Stimulated activated CD4-positive, alpha-beta T cell treated with anti-CD3 and anti-CD28 coated beads, Interleukin-12 subunit alpha, Interleukin-12 subunit beta, amount 100 ng/mL, for 48 hours (primary cell): ENCODE measurements at regions not wholly inside any gene's neighbourhood (a gene's known extent, or its start where the extent isn't known, plus 50 kb on each side); places are given as distances from the start of the nearest gene placed in this dataset.

Source experiments
- DNase-seq, 3 donors: peaks; one replicate each; pipeline ENCODE4 v3.0.0-alpha.2; 2020; ENCODE audit warnings: low read depth in 2 of 3, low spot score in 1 of 3

- DNase-seq, result no peak
These were observed 320.7 kb upstream of the GOLIM4 start for GRCh38 chr3:168416446-168416845.

- no peak for DNase-seq
These were observed 318.4 kb upstream of the GOLIM4 start for GRCh38 chr3:168414149-168414548.

- no peak for DNase-seq
These were observed 311.7 kb upstream of the GOLIM4 start for GRCh38 chr3:168407381-168407780.

- no peak for DNase-seq
These were observed 309.6 kb upstream of the GOLIM4 start for GRCh38 chr3:168405288-168405687.

- no peak for DNase-seq
These were observed 302.8 kb upstream of the GOLIM4 start for GRCh38 chr3:168398371-168399025.

- DNase-seq, result no peak
These were observed 301.1 kb upstream of the GOLIM4 start for GRCh38 chr3:168396861-168397260.

GRCh38 chr3:168395551-168395950, 299.8 kb upstream of the GOLIM4 start:
- DNase-seq, result no peak

GRCh38 chr3:168394439-168394838, 298.7 kb upstream of the GOLIM4 start:
- no peak for DNase-seq

- no peak for DNase-seq
These were observed 290.6 kb upstream of the GOLIM4 start for GRCh38 chr3:168386301-168386700.

- DNase-seq, result no peak
These were observed 289.3 kb upstream of the GOLIM4 start for GRCh38 chr3:168384990-168385389.

GRCh38 chr3:168383573-168383972, 287.8 kb upstream of the GOLIM4 start:
- DNase-seq, result no peak

GRCh38 chr3:168371846-168372245, 276.1 kb upstream of the GOLIM4 start:
- no peak for DNase-seq

- DNase-seq, result no peak
These were observed 269.2 kb upstream of the GOLIM4 start for GRCh38 chr3:168364967-168365366.

- no peak for DNase-seq
These were observed 267.0 kb upstream of the GOLIM4 start for GRCh38 chr3:168362661-168363247.

- DNase-seq, result no peak
These were observed 266.4 kb upstream of the GOLIM4 start for GRCh38 chr3:168362156-168362555.

GRCh38 chr3:168360993-168361392, 265.3 kb upstream of the GOLIM4 start:
- no peak for DNase-seq

GRCh38 chr3:168342946-168343850, 247.5 kb upstream of the GOLIM4 start:
- no peak for DNase-seq

- no peak for DNase-seq
These were observed 246.5 kb upstream of the GOLIM4 start for GRCh38 chr3:168341956-168342936.

- DNase-seq, result no peak
These were observed 245.6 kb upstream of the GOLIM4 start for GRCh38 chr3:168341192-168341815.

- DNase-seq, result no peak
These were observed 242.4 kb upstream of the GOLIM4 start for GRCh38 chr3:168338161-168338560.
